HG03342 (cell line): ENCODE measurements at regions not wholly inside any gene's neighbourhood (a gene's known extent, or its start where the extent isn't known, plus 50 kb on each side); places are given as distances from the start of the nearest gene placed in this dataset.

Experiments
- ATAC-seq: cut with Tn5 transposase; IDR thresholded peaks from one replicate; pipeline ENCODE4 v1.9.1; 2021; ENCODE audit warnings: mild to moderate bottlenecking, moderate library complexity; ENCODE audit not compliant: unreplicated experiment

- ATAC-seq = no peak
Measured at GRCh38 chr2:3071685-3072263, 305.8 kb downstream of the EIPR1 start.

GRCh38 chr2:3066831-3067230 lies 310.8 kb downstream of the EIPR1 start:
- ATAC-seq = no peak

DNA sequence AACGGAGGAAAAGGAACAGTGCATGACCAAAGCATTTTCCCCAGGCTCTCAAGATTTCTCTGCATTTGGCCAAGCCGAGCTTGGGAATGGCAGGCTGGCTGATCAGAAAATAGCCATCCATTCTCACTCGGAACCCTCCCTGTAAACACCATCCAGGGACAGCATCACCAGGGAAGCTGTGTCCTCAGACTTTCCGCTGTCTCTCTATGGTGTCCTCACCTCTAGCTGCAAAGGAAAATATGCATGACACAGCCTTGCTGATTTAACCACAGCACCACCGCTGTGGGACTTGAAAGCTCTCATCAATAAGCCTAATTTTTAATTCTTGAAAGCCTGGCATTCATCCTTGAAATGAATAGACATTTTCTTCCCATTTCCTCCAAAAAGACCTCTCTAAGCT lies 311.7 kb downstream of the EIPR1 start:
- no peak for ATAC-seq

DNA sequence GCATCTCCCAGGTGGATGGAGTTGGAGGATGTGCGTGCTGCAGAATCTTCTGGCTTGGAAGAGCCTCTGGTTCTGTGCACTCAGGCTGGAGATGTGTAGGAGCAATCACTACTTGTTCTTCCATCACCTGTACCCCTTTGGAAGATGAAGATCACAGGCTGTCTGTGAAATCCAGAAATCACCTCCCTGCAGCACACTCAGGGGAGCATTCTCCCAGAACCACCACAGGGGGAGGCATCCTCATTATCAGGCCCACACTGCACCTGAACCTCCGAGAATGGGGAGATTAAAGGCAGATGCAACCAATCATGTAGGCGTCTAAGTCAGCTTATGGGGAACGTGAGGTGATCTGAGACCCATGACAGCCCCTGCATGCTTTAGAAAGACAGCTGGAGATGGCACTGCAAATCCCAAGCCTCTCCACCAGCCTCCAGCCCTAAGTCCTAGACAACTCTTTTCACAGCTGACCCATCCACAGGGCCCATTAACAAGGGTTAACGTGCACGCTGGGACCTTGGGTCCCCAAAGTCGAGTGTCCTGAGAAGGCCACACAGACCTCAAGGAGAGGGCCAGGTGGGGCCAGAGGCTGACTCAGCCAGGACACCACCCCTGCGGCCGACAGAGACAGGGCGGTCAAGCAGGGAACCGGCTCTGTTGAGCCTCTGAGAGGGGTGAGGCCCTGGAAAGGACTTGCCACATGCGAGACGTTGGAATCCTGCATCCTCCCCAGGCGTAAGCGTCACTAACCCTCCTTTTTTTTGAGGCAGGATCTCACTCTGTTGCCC lies 314.9 kb downstream of the EIPR1 start:
- ATAC-seq = no peak

GRCh38 chr2:3060049-3060448 lies 317.6 kb downstream of the EIPR1 start:
- ATAC-seq = no peak

GRCh38 chr2:3059141-3059925 lies 318.3 kb downstream of the EIPR1 start:
- ATAC-seq = no peak

DNA sequence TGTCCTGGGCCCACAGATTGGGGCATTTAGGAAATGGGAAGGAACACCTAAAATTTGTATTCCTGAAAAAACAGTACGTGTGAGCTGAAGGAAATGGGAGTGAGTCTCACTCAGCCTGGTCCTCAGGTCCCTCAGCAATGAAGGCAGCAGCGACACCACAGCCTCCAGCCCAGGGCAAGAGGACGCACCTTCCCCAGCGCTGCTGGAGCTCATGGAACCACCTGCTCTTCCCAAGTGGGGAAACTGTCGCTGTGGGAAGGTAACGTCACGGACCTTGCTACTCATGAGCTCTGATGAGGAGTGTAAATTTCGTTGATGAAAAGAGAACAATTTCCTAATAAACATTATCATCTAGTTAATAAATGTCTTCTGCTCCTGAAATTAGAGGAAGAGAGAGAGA lies 323.6 kb downstream of the EIPR1 start:
- no peak for ATAC-seq

- no peak for ATAC-seq
Measured at GRCh38 chr2:3051266-3051665, 326.4 kb downstream of the EIPR1 start.

DNA sequence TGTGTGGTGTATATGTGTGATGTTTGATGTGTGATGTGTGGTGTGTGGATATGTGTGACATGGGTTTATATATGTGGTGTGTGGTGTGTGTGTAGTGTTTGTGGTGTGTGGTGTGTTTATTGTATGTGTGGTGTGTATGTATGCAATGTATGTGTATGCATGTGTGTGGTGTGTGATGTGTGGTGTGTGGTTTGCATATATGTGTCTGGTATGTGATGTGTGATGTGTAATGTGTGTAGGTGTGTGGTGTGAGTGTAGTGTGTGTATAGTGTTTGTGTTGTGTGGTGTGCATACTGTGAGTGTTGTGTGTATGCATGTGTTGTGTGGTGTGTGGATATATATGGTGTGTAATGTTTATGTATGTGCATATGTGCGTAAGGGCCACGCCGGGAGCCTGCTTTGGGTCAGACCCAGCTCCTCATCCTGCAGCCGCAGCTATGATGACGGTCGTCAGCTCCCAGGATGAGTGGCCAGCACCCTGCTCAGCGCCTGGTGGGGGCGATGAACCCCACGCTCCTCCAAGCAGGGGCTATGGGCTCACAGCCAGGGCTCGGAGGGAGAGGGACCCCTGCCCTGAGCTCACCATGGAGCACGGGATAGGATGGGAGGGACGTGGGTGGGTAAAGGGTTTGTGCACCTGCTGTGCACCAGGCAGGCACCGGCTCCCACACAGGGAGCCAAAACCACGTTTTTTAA lies 331.3 kb downstream of the EIPR1 start:
- ATAC-seq = no peak

DNA sequence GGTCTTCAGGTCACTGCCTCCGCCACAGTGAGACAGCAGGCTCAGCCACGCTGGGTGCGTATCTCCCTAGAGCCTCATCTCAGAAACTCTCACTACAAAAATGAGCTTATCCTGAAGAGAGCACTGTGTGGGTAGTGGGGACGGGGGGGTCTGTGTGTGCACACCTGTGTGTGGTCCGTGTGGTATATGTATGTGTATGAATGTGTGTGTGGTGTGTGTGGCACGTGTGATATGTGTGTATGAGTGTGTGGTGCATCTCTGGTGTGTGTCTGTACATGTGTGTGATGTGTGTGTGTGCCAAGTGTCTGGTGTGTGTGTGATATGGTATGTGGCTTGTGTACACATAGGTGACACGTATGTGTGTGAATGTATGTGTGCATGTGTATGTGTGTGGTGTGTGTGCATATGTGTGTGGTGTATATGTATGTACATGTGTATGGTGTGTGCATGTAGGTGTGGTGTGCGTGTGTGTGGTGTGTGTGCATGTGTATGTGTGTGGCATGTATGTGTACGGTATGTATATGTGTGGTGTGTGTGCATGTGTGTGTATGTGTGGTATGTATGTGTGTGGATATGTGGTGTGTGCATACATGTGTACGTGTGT lies 332.2 kb downstream of the EIPR1 start:
- no peak for ATAC-seq

DNA sequence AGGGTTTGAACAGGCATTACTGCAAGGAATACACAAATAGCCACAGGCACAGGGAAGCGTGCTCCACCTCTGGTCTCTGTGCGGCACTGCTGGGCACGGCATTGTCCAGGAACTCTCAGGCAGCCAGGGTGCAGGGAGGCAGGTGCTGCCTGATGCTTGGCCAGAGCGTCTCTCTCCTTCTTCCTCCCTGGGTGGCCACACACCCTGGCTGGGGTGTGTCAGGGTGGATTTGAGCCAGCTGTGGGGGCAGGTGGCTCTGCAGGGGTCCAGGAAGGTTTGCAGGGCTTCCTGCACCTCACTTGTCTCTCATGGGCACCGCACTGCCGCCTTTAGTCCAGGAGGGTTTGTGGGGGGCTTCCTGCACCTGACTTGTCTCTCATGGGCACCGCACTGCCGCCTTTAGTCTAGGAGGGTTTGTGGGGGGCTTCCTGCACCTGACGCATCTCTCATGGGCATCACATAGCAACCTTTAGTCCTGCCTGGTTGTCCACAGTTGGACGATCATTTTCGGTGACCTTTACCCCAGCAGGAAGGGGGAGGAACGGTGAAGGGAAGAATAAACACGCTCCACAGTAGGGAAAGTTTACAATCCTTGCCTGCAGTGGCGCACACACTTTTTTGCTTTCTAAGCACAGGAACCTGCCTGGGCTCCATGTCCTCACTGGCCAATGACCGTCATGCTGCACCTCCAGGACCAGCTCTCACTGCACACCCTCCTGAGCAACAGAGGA lies 332.9 kb downstream of the EIPR1 start:
- ATAC-seq = no peak

DNA sequence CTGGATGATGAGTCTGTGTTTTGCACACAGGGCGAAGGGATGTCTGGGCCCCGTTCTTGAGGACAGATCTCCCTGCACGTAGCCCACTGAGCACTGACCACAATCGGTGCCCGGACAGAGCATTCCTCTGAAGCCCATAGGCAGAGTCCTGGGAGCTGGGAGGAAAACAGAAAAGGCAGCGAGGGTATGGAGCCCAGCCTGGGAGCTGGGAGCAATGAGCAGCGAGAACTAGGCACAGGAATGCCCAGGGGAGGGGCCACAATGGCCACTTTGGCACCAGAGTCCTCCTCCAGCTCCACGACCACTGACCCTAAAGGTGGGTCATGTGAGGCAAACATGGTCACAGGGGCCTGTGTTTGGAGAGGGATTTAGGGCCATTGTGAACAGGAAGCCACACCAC lies 333.9 kb downstream of the EIPR1 start:
- no peak for ATAC-seq

GRCh38 chr2:3042601-3043585 lies 334.7 kb downstream of the EIPR1 start:
- no peak for ATAC-seq

GRCh38 chr2:3041841-3042600 lies 335.6 kb downstream of the EIPR1 start:
- ATAC-seq = no peak

- ATAC-seq = no peak
Measured at GRCh38 chr2:3041246-3041645, 336.4 kb downstream of the EIPR1 start.

DNA sequence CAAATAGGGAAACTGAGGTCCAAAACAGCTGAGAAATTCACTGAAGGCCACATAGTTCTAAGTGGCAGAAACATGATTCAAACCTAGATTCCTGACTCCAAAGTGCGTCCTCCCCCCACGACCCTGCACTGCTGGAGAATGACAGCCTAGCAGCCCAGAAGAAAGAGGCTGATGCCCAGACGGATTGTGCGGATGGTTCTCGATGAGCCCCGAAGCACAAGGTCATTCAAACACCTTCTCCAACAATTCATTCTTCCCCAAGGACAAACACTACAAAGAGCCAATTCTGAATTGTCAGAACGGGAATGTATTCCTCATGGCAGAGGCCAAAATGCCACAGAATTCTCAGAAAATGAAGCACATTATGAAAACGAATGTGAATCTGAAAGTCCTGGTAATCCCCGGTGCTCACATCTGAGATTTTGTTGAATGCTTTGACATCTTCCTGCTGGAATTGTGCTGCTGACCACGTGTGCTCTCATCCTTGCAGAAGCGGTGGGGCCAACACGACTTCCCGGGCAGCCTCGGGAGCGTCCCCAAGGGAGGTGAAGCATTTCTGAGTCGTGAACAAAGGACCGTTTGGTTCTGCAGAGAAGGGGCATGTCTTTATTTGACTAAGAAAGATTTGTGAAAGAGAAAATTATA lies 337.0 kb downstream of the EIPR1 start:
- ATAC-seq = no peak

GRCh38 chr2:3040066-3040428 lies 337.6 kb downstream of the EIPR1 start:
- no peak for ATAC-seq
